ENCODE measurements at regions not wholly inside any gene's neighbourhood (a gene's known extent, or its start where the extent isn't known, plus 50 kb on each side); places are given as distances from the start of the nearest gene placed in this dataset.
A peak's percentile ranks its signal among the peaks of the same experiment; 100 is the strongest.

DNA sequence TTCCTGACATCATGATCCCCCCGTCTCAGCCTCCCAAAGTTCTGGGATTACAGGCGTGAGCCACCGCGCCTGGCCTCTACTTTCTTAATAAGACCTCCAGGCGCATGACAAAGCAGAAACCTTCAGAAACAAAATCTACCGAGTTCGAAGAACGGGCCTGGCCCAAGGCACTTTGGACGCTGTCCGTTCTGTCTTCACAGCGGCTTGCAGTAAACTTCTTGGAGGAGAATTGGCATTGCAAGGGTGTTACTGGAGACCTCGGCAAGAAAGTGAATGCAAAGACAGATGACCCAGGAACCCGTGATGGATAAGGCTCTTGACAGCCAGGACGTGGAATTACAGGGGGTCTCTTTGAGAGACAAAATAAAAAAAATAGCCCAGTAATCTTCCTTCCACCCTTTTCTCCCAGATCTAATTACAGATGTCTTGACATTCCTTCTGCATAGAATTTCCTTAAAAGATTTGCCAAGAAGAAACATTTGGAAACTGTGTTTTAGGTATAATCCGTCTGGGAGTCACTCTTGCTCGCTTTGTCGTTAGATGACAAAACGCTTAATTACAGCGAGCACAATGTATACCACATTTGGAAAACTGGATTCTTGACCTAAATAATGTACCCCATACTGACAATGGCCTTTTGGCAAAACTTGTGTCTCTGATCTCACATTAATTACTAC, 83.2 kb upstream of the TBX3 start:
- ATAC-seq (replicated peaks in 1 of 4) (no peak), DNase-seq (no peak)
- Mint-ChIP-seq H3K4me3 (no peak overlapping the region), H3K9me3 (peaks cover 0 to 6% (median 0%) of the 10 kb centered on the region in 3 donors), H3K27ac (no peak overlapping the region), H3K36me3 (no peaks in the 10 kb centered on the region), H3K27me3 (no peaks in the 10 kb centered on the region), H3K4me1 (no peaks in the 10 kb centered on the region)
- no peak overlapping the region for H3K27ac ChIP-seq (ENCODE audit: low read length)
- 92% methylated on average over 14 of the region's 19 CpGs for WGBS (ENCODE audit: insufficient coverage)
- H3K27me3 ChIP-seq (replicated peaks in 1 of 2; ENCODE audit: control insufficient read depth in 2 of 2, extremely low read depth in 1 of 2, insufficient read depth in 2 of 2, low read length in 1 of 2): no peaks in the 10 kb centered on the region
- no peaks in the 10 kb centered on the region for H3K36me3 ChIP-seq (ENCODE audit: control insufficient read depth in 2 of 2, extremely low read depth in 1 of 2, insufficient read depth in 1 of 2, low read length in 1 of 2)
- H3K4me1 ChIP-seq (ENCODE audit: control insufficient read depth in 1 of 2, extremely low read depth in 1 of 2, insufficient read depth in 2 of 2, low read length in 2 of 2): no peaks in the 10 kb centered on the region
- ChIA-PET CTCF (no interaction called here), POLR2A (no interaction called here)
- no peak overlapping the region for H3K4me3 ChIP-seq (ENCODE audit: control insufficient read depth in 1 of 2, extremely low read depth in 1 of 2, low read length in 1 of 2)
- H3K9me3 ChIP-seq: no peaks in the 10 kb centered on the region

GRCh38 chr12:114765960-114766691, 82.2 kb upstream of the TBX3 start:
- Histone ChIP-seq H3K4me1 (ENCODE audit: control insufficient read depth in 1 of 2, extremely low read depth in 1 of 2, insufficient read depth in 2 of 2, low read length in 2 of 2) (no peaks in the 10 kb centered on the region), H3K27me3 (replicated peaks in 1 of 2; ENCODE audit: control insufficient read depth in 2 of 2, extremely low read depth in 1 of 2, insufficient read depth in 2 of 2, low read length in 1 of 2) (no peaks in the 10 kb centered on the region), H3K27ac (ENCODE audit: low read length) (no peak overlapping the region), H3K4me3 (ENCODE audit: control insufficient read depth in 1 of 2, extremely low read depth in 1 of 2, low read length in 1 of 2) (no peak overlapping the region), H3K36me3 (ENCODE audit: control insufficient read depth in 2 of 2, extremely low read depth in 1 of 2, insufficient read depth in 1 of 2, low read length in 1 of 2) (no peaks in the 10 kb centered on the region), H3K9me3 (no peaks in the 10 kb centered on the region)
- no peak for DNase-seq
- Mint-ChIP-seq H3K36me3 (no peaks in the 10 kb centered on the region), H3K9me3 (peaks cover 0 to 6% (median 0%) of the 10 kb centered on the region in 3 donors), H3K27me3 (no peaks in the 10 kb centered on the region), H3K4me3 (no peak overlapping the region), H3K27ac (no peak overlapping the region), H3K4me1 (no peaks in the 10 kb centered on the region)
- WGBS (ENCODE audit: insufficient coverage): 86% methylated on average over 6 of the region's 11 CpGs
- ChIA-PET POLR2A (no interaction called here), CTCF (no interaction called here)
- no peak for ATAC-seq (replicated peaks in 1 of 4)

GRCh38 chr12:114764510-114764909, 80.5 kb upstream of the TBX3 start:
- Histone ChIP-seq H3K4me3 (ENCODE audit: control insufficient read depth in 1 of 2, extremely low read depth in 1 of 2, low read length in 1 of 2) (no peak overlapping the region), H3K27me3 (replicated peaks in 1 of 2; ENCODE audit: control insufficient read depth in 2 of 2, extremely low read depth in 1 of 2, insufficient read depth in 2 of 2, low read length in 1 of 2) (no peaks in the 10 kb centered on the region), H3K9me3 (no peaks in the 10 kb centered on the region), H3K36me3 (ENCODE audit: control insufficient read depth in 2 of 2, extremely low read depth in 1 of 2, insufficient read depth in 1 of 2, low read length in 1 of 2) (no peaks in the 10 kb centered on the region), H3K4me1 (ENCODE audit: control insufficient read depth in 1 of 2, extremely low read depth in 1 of 2, insufficient read depth in 2 of 2, low read length in 2 of 2) (no peaks in the 10 kb centered on the region), H3K27ac (ENCODE audit: low read length) (no peak overlapping the region)
- ChIA-PET CTCF (no interaction called here), POLR2A (no interaction called here)
- Mint-ChIP-seq H3K4me3 (no peak overlapping the region), H3K27me3 (no peaks in the 10 kb centered on the region), H3K27ac (no peak overlapping the region), H3K36me3 (no peaks in the 10 kb centered on the region), H3K9me3 (peaks cover 0 to 6% (median 0%) of the 10 kb centered on the region in 3 donors), H3K4me1 (no peaks in the 10 kb centered on the region)
- 55% methylated on average over 4 of the region's 6 CpGs for WGBS (ENCODE audit: insufficient coverage)
- DNase-seq (no peak), ATAC-seq (replicated peaks in 1 of 4) (no peak)

- Mint-ChIP-seq H3K36me3 (no peaks in the 10 kb centered on the region), H3K27me3 (no peaks in the 10 kb centered on the region), H3K9me3 (peaks cover 0 to 1% (median 0%) of the 10 kb centered on the region in 3 donors), H3K4me1 (no peaks in the 10 kb centered on the region), H3K4me3 (no peak overlapping the region), H3K27ac (no peak overlapping the region)
- Histone ChIP-seq H3K27ac (ENCODE audit: low read length) (no peak overlapping the region), H3K36me3 (ENCODE audit: control insufficient read depth in 2 of 2, extremely low read depth in 1 of 2, insufficient read depth in 1 of 2, low read length in 1 of 2) (no peaks in the 10 kb centered on the region), H3K4me1 (ENCODE audit: control insufficient read depth in 1 of 2, extremely low read depth in 1 of 2, insufficient read depth in 2 of 2, low read length in 2 of 2) (no peaks in the 10 kb centered on the region), H3K27me3 (replicated peaks in 1 of 2; ENCODE audit: control insufficient read depth in 2 of 2, extremely low read depth in 1 of 2, insufficient read depth in 2 of 2, low read length in 1 of 2) (no peaks in the 10 kb centered on the region), H3K4me3 (ENCODE audit: control insufficient read depth in 1 of 2, extremely low read depth in 1 of 2, low read length in 1 of 2) (no peak overlapping the region), H3K9me3 (no peaks in the 10 kb centered on the region)
- 78% methylated on average over 20 of the region's 22 CpGs for WGBS (ENCODE audit: insufficient coverage)
- POLR2A ChIA-PET: no interaction called here
- CTCF ChIA-PET: no interaction called here
- ATAC-seq (replicated peaks in 1 of 4): no peak
- DNase-seq: peak in 1 of 35 experiments; percentile 4
These were observed 78.6 kb upstream of the TBX3 start for GRCh38 chr12:114762490-114763110.

DNA sequence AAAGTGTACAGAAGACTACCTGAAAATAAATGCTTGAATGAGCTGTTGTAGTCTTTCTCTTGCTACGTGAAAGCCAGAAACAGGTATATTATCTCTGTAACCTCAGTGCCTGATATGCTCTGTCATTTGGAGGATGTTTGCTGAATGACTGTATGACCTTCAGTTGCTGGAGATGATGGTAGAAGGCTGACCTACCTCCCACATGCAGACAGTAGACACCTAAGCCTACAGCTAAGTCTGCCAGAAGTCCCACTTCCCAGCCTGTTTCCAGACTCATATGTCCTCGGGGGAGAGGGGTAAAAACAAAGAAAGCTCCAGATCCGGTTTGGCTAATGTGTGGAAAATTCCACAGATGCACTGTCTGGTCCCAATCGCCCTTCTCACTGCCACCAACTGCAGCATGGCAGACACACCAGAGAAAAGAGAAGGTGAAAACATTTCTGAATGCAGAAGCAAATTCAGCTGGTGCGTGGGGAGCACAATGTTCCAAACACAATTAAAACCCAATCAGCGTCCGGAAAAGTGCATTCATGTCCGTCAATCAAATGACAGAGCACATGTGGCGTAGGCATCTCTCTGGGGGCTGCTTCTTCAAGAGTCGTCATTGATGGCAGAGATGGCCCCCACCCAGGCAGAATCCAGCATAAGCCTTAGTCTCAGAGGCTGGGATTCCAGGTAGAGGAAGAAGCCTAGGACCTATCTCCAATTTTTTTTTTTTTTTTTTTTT, 76.3 kb upstream of the TBX3 start:
- whole genome bisulfite sequencing (ENCODE audit: insufficient coverage): 89% methylated on average over 5 of the region's 10 CpGs
- ATAC-seq (replicated peaks in 1 of 4) (no peak), DNase-seq (no peak)
- ChIA-PET CTCF (interaction anchor here in 1 of 2 donors (0.6 to 0.7 kb wide), 2 partner anchors 37 to 128 kb away, joined by 3 to 7 read pairs; no protein-coding TSS in a partner anchor), POLR2A (no interaction called here)
- Mint-ChIP-seq H3K27me3 (no peaks in the 10 kb centered on the region), H3K9me3 (peaks cover 0 to 1% (median 0%) of the 10 kb centered on the region in 3 donors), H3K36me3 (no peaks in the 10 kb centered on the region), H3K4me1 (no peaks in the 10 kb centered on the region), H3K4me3 (no peak overlapping the region), H3K27ac (no peak overlapping the region)
- Histone ChIP-seq H3K27me3 (replicated peaks in 1 of 2; ENCODE audit: control insufficient read depth in 2 of 2, extremely low read depth in 1 of 2, insufficient read depth in 2 of 2, low read length in 1 of 2) (no peaks in the 10 kb centered on the region), H3K36me3 (ENCODE audit: control insufficient read depth in 2 of 2, extremely low read depth in 1 of 2, insufficient read depth in 1 of 2, low read length in 1 of 2) (no peaks in the 10 kb centered on the region), H3K27ac (ENCODE audit: low read length) (no peak overlapping the region), H3K4me3 (ENCODE audit: control insufficient read depth in 1 of 2, extremely low read depth in 1 of 2, low read length in 1 of 2) (no peak overlapping the region), H3K4me1 (ENCODE audit: control insufficient read depth in 1 of 2, extremely low read depth in 1 of 2, insufficient read depth in 2 of 2, low read length in 2 of 2) (no peaks in the 10 kb centered on the region), H3K9me3 (no peaks in the 10 kb centered on the region)

- no CpG with 5 or more reads among the region's 11 CpGs for WGBS (ENCODE audit: insufficient coverage)
- H3K36me3 ChIP-seq (ENCODE audit: control insufficient read depth in 2 of 2, extremely low read depth in 1 of 2, insufficient read depth in 1 of 2, low read length in 1 of 2): no peaks in the 10 kb centered on the region
- no peaks in the 10 kb centered on the region for H3K4me1 ChIP-seq (ENCODE audit: control insufficient read depth in 1 of 2, extremely low read depth in 1 of 2, insufficient read depth in 2 of 2, low read length in 2 of 2)
- Mint-ChIP-seq H3K4me1 (no peaks in the 10 kb centered on the region), H3K9me3 (peaks cover 0 to 1% (median 0%) of the 10 kb centered on the region in 3 donors), H3K27me3 (no peaks in the 10 kb centered on the region), H3K4me3 (no peak overlapping the region), H3K36me3 (no peaks in the 10 kb centered on the region), H3K27ac (no peak overlapping the region)
- POLR2A ChIA-PET: no interaction called here
- CTCF ChIA-PET: interaction anchor here in 1 of 2 donors (0.6 kb wide), 1 partner anchor 38 kb away, joined by 7 read pairs; no protein-coding TSS in a partner anchor
- H3K4me3 ChIP-seq (ENCODE audit: control insufficient read depth in 1 of 2, extremely low read depth in 1 of 2, low read length in 1 of 2): no peak overlapping the region
- H3K9me3 ChIP-seq: no peaks in the 10 kb centered on the region
- DNase-seq (no peak), ATAC-seq (replicated peaks in 1 of 4) (no peak)
- H3K27me3 ChIP-seq (replicated peaks in 1 of 2; ENCODE audit: control insufficient read depth in 2 of 2, extremely low read depth in 1 of 2, insufficient read depth in 2 of 2, low read length in 1 of 2): no peaks in the 10 kb centered on the region
- no peak overlapping the region for H3K27ac ChIP-seq (ENCODE audit: low read length)
These were observed 75.7 kb upstream of the TBX3 start for GRCh38 chr12:114759635-114760034.
